BLaER1 treated with 17β-estradiol and CSF1 and Interleukin-3, amounts not matched to agents 10 nM and 100 nM (cell line): ENCODE measurements at regions not wholly inside any gene's neighbourhood (a gene's known extent, or its start where the extent isn't known, plus 50 kb on each side); places are given as distances from the start of the nearest gene placed in this dataset.

ENCODE experiments used
- H3K27ac ChIP-seq, 11 experiments: shearing (Covaris generic); formaldehyde crosslinking; 2 replicates each; pipeline ENCODE4 v1.8.1; 2022
- H3K27me3 ChIP-seq, 11 experiments: shearing (Covaris generic); formaldehyde crosslinking; 2 replicates each; pipeline ENCODE4 v1.8.1; 2022
- H3K36me3 ChIP-seq, 11 experiments: shearing (Covaris generic); formaldehyde crosslinking; 2 replicates each; pipeline ENCODE4 v1.8.1; 2022
- H3K4me1 ChIP-seq, 10 experiments: shearing (Covaris generic); formaldehyde crosslinking; 2 replicates each; pipeline ENCODE4 v1.8.1; 2022
- H3K4me2 ChIP-seq, 11 experiments: shearing (Covaris generic); formaldehyde crosslinking; 2 replicates each; pipeline ENCODE4 v1.8.1; 2022
- H3K4me3 ChIP-seq, 10 experiments: shearing (Covaris generic); formaldehyde crosslinking; 2 replicates each; pipeline ENCODE4 v1.8.1; 2022
- H3K9ac ChIP-seq, 11 experiments: shearing (Covaris generic); formaldehyde crosslinking; 2 replicates each; pipeline ENCODE4 v1.8.1; 2022
- H3K9me3 ChIP-seq, 11 experiments: shearing (Covaris generic); formaldehyde crosslinking; replicated peaks in 1 of 11; 2 replicates each; pipeline ENCODE4 v1.8.1; 2022
- H4K20me1 ChIP-seq, 11 experiments: shearing (Covaris generic); formaldehyde crosslinking; 2 replicates each; pipeline ENCODE4 v1.8.1; 2022
- Cebpa-rat ChIP-seq, 11 experiments: shearing (Covaris generic); IDR thresholded peaks; 2 replicates each; pipeline ENCODE4 v1.8.1; 2022

DNA sequence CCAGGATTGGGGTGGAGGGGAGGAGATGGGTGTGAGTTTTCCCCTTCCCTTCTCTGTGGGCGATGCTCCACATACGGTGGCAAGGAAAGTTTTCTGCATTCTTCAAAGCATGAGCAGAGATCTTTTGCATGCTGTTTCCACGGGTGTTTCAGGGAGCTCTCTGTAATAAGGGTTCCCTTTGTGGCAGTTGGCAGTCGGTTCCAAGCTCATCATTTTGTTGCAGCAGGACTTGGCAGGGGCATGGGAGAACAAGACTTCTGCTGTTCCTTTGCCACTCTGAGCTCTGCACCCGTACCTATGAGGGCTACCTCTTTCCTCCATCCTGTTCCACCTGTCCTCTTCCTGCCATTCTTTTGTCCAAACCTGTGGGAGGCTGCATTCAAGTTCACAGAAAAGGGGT is 71.3 kb upstream of the SPRED2 start:
- H3K27me3 ChIP-seq: no peaks in the 10 kb centered on the region
- no peak overlapping the region for H3K9ac ChIP-seq
- no peak overlapping the region for H3K4me3 ChIP-seq
- H3K4me2 ChIP-seq: no peak overlapping the region
- no peak overlapping the region for H3K27ac ChIP-seq
- H3K9me3 ChIP-seq: peaks cover 0 to 7% (median 0%) of the 10 kb centered on the region in 11 experiments; a peak in 6 of 22 replicates
- no peaks in the 10 kb centered on the region for H4K20me1 ChIP-seq
- no peak for TF ChIP-seq Cebpa-rat (IDR thresholded peaks at IDR 0.05)
- no peaks in the 10 kb centered on the region for H3K36me3 ChIP-seq
- peaks cover 8 to 19% (median 14%) of the 10 kb centered on the region in 10 experiments for H3K4me1 ChIP-seq

DNA sequence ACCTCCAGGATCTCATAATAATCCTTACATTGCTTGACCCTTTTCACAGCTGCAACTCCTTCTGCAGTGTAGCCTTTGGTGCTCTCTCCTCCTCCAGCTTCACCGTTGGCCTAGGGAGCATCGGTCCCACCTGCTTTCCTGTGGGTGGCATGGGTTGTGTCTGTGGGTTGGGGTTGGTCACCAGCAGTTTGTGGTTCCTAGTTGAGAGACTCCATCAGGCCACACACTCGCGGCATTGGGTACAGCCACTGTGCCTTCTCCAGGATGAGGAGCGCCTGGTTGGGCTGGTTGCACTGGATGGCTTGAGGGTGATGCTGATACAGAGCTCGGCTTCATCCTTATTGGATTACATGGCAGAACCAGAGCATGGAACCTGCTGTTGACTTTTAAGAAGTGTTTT is 69.4 kb upstream of the SPRED2 start:
- no peaks in the 10 kb centered on the region for H3K9me3 ChIP-seq
- H3K27me3 ChIP-seq: no peaks in the 10 kb centered on the region
- H3K4me1 ChIP-seq: peaks cover 9 to 19% (median 14%) of the 10 kb centered on the region in 10 experiments
- H3K4me2 ChIP-seq: no peak overlapping the region
- no peaks in the 10 kb centered on the region for H3K36me3 ChIP-seq
- H3K27ac ChIP-seq: no peak overlapping the region
- no peak overlapping the region for H3K9ac ChIP-seq
- no peaks in the 10 kb centered on the region for H4K20me1 ChIP-seq
- no peak for TF ChIP-seq Cebpa-rat (IDR thresholded peaks at IDR 0.05)
- H3K4me3 ChIP-seq: no peak overlapping the region

- Histone ChIP-seq H3K27me3 (no peaks in the 10 kb centered on the region), H3K9me3 (no peaks in the 10 kb centered on the region), H3K4me1 (peaks cover 9 to 19% (median 14%) of the 10 kb centered on the region in 10 experiments), H3K4me3 (no peak overlapping the region), H3K36me3 (no peaks in the 10 kb centered on the region), H4K20me1 (no peaks in the 10 kb centered on the region), H3K27ac (no peak overlapping the region), H3K9ac (no peak overlapping the region), H3K4me2 (no peak overlapping the region)
- no peak for TF ChIP-seq Cebpa-rat (IDR thresholded peaks at IDR 0.05)
Observed at GRCh38 chr2:65501074-65501473, 68.7 kb upstream of the SPRED2 start.

- H3K9me3 ChIP-seq: no peaks in the 10 kb centered on the region
- H3K4me2 ChIP-seq: no peak overlapping the region
- no peak overlapping the region for H3K4me3 ChIP-seq
- no peak overlapping the region for H3K27ac ChIP-seq
- H3K36me3 ChIP-seq: no peaks in the 10 kb centered on the region
- peaks cover 6 to 15% (median 11%) of the 10 kb centered on the region in 10 experiments for H3K4me1 ChIP-seq
- no peak overlapping the region for H3K9ac ChIP-seq
- no peaks in the 10 kb centered on the region for H4K20me1 ChIP-seq
- no peaks in the 10 kb centered on the region for H3K27me3 ChIP-seq
- no peak for TF ChIP-seq Cebpa-rat (IDR thresholded peaks at IDR 0.05)
Observed at GRCh38 chr2:65500310-65501040, 68.1 kb upstream of the SPRED2 start.

DNA sequence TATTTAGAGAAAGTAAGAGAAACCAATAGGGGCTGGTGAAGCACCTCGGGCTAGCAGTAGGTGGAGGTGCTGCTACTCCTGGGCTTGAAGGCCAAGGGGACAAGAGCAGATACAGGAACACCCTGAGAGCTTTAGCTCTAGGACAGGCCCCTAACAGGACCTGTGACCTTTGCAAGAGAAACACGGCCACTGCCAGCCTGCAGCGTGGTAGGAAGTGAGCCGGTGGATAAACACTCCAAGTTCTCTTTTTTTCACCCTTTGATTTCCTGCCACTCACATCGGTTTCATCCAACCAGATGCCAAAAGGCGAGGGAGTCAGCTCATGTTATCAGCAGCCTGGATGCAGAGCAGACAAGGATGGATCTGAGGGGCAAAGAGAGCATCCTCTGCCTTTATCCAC is 66.8 kb upstream of the SPRED2 start:
- Histone ChIP-seq H3K4me1 (peaks cover 0 to 12% (median 9%) of the 10 kb centered on the region in 10 experiments; a peak in 13 of 20 replicates), H4K20me1 (no peaks in the 10 kb centered on the region), H3K27ac (no peak overlapping the region; a peak in 2 of 22 replicates), H3K4me3 (no peak overlapping the region), H3K9ac (no peak overlapping the region), H3K4me2 (peak overlapping the region in 9 of 11 experiments; percentile 2 to 57 (median 24); a peak in 11 of 22 replicates), H3K9me3 (no peaks in the 10 kb centered on the region), H3K36me3 (no peaks in the 10 kb centered on the region), H3K27me3 (no peaks in the 10 kb centered on the region)
- no peak for TF ChIP-seq Cebpa-rat (IDR thresholded peaks at IDR 0.05)

- H3K4me3 ChIP-seq: no peak overlapping the region
- H3K36me3 ChIP-seq: no peaks in the 10 kb centered on the region
- H4K20me1 ChIP-seq: no peaks in the 10 kb centered on the region
- H3K4me1 ChIP-seq: peaks cover 0 to 12% (median 9%) of the 10 kb centered on the region in 10 experiments; a peak in 13 of 20 replicates
- TF ChIP-seq Cebpa-rat (IDR thresholded peaks at IDR 0.05): no peak
- H3K9ac ChIP-seq: no peak overlapping the region
- no peaks in the 10 kb centered on the region for H3K27me3 ChIP-seq
- H3K9me3 ChIP-seq: no peaks in the 10 kb centered on the region
- no peak overlapping the region for H3K4me2 ChIP-seq
- H3K27ac ChIP-seq: no peak overlapping the region
Observed at GRCh38 chr2:65498396-65498795, 66.0 kb upstream of the SPRED2 start.

DNA sequence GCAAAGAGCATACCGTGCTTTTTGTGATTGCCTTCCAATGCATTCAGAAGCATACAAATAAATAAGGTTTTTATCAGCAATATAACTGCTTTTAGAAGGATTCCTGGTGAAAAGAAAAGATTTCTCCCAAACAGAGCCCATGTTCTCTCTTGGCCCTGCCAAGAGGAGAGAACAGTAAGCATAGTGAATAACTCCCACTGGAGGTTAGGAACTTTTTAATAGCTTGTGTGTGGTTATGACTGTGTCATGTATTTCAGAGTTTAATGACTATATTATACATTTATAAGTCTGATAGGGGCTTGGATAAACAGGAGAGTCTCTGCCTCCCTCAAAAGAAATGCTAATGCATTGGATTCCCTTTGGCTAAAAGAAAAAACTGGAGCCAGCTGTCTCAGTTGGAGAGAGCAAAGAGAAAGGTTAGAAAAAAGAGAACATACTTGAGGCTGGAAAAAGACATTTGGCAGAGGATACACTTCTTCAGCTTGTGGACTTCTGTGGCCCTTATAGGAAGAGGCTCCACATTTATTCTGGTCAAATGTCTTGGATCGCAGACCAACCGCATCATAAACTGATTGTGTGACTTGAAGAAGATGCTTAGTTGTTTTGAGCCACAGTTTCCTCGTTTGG is 63.0 kb upstream of the SPRED2 start:
- peaks cover 0 to 12% (median 9%) of the 10 kb centered on the region in 10 experiments; a peak in 13 of 20 replicates for H3K4me1 ChIP-seq
- H3K9me3 ChIP-seq: peaks cover 0 to 11% (median 9%) of the 10 kb centered on the region in 11 experiments; a peak in 14 of 22 replicates
- no peaks in the 10 kb centered on the region for H4K20me1 ChIP-seq
- H3K27ac ChIP-seq: no peak overlapping the region
- H3K4me3 ChIP-seq: no peak overlapping the region
- H3K27me3 ChIP-seq: no peaks in the 10 kb centered on the region
- H3K9ac ChIP-seq: no peak overlapping the region
- TF ChIP-seq Cebpa-rat (IDR thresholded peaks at IDR 0.05): no peak
- no peak overlapping the region for H3K4me2 ChIP-seq
- no peaks in the 10 kb centered on the region for H3K36me3 ChIP-seq

GRCh38 chr2:65494078-65494477 is 61.7 kb upstream of the SPRED2 start:
- Histone ChIP-seq H3K36me3 (0 out of 22 replicates have a peak, but pooled peaks cover 0 to 4% (median 0%) of the 10 kb centered on the region in 11 experiments), H3K27me3 (no peaks in the 10 kb centered on the region), H4K20me1 (no peaks in the 10 kb centered on the region), H3K4me3 (no peak overlapping the region), H3K27ac (no peak overlapping the region), H3K4me1 (peaks cover 0 to 5% (median 3%) of the 10 kb centered on the region in 10 experiments; a peak in 13 of 20 replicates), H3K4me2 (no peak overlapping the region), H3K9ac (no peak overlapping the region), H3K9me3 (peaks cover 8 to 24% (median 21%) of the 10 kb centered on the region in 11 experiments)
- no peak for TF ChIP-seq Cebpa-rat (IDR thresholded peaks at IDR 0.05)

- no peaks in the 10 kb centered on the region for H3K4me1 ChIP-seq
- no peaks in the 10 kb centered on the region for H4K20me1 ChIP-seq
- no peak overlapping the region for H3K27ac ChIP-seq
- H3K9ac ChIP-seq: no peak overlapping the region
- no peaks in the 10 kb centered on the region for H3K27me3 ChIP-seq
- peaks cover 0 to 22% (median 0%) of the 10 kb centered on the region in 11 experiments; a peak in 1 of 22 replicates for H3K36me3 ChIP-seq
- peaks cover 35 to 50% (median 47%) of the 10 kb centered on the region in 11 experiments for H3K9me3 ChIP-seq
- H3K4me3 ChIP-seq: no peak overlapping the region
- H3K4me2 ChIP-seq: no peak overlapping the region
- no peak for TF ChIP-seq Cebpa-rat (IDR thresholded peaks at IDR 0.05)
Observed at GRCh38 chr2:65491381-65491905, 59.0 kb upstream of the SPRED2 start.
